H9 (cell line): ENCODE measurements at regions not wholly inside any gene's neighbourhood (a gene's known extent, or its start where the extent isn't known, plus 50 kb on each side); places are given as distances from the start of the nearest gene placed in this dataset.

Experiments used
- DNase-seq: peaks from one replicate; pipeline ENCODE4 v3.0.0-alpha.2; 2017
- H2AFZ ChIP-seq: one replicate; pipeline ENCODE4 v1.6.1; 2013; ENCODE audit warnings: mild to moderate bottlenecking, low read length, control low read depth, moderate library complexity
- H2AK5ac ChIP-seq: 2 replicates; pipeline ENCODE4 v1.6.1; 2013; ENCODE audit warnings: low read length, control low read depth, mixed read lengths; ENCODE audit not compliant: insufficient read length
- H2BK120ac ChIP-seq: one replicate; pipeline ENCODE4 v1.6.1; 2013; ENCODE audit warnings: low read depth, mild to moderate bottlenecking, low read length, control low read depth, inconsistent platforms; ENCODE audit not compliant: poor library complexity, severe bottlenecking
- H2BK12ac ChIP-seq: 2 replicates; pipeline ENCODE4 v1.6.1; 2013; ENCODE audit warnings: low read length, control low read depth, mixed read lengths, low read depth; ENCODE audit not compliant: insufficient read length
- H2BK15ac ChIP-seq: 2 replicates; pipeline ENCODE4 v1.6.1; 2013; ENCODE audit warnings: low read depth, low read length, control low read depth
- H2BK20ac ChIP-seq: one replicate; pipeline ENCODE4 v1.6.1; 2013; ENCODE audit warnings: low read depth, mild to moderate bottlenecking, low read length, control low read depth, inconsistent platforms; ENCODE audit not compliant: poor library complexity, severe bottlenecking
- H2BK5ac ChIP-seq: 2 replicates; pipeline ENCODE4 v1.6.1; 2013; ENCODE audit warnings: low read length, control low read depth, mixed read lengths; ENCODE audit not compliant: insufficient read length
- H3K14ac ChIP-seq: 2 replicates; pipeline ENCODE4 v1.6.1; 2013; ENCODE audit warnings: low read length, control low read depth; ENCODE audit not compliant: insufficient read depth
- H3K18ac ChIP-seq: 2 replicates; pipeline ENCODE4 v1.6.1; 2013; ENCODE audit warnings: low read depth, mild to moderate bottlenecking, mixed read lengths, low read length, control low read depth; ENCODE audit not compliant: insufficient read length
- H3K23ac ChIP-seq: 2 replicates; pipeline ENCODE4 v1.6.1; 2013; ENCODE audit warnings: low read length, control low read depth, mixed read lengths, low read depth; ENCODE audit not compliant: insufficient read length
- H3K23me2 ChIP-seq: 2 replicates; pipeline ENCODE4 v1.6.1; 2013; ENCODE audit warnings: low read depth, mild to moderate bottlenecking, mixed read lengths, low read length, control low read depth; ENCODE audit not compliant: insufficient read length, poor library complexity, severe bottlenecking
- H3K27ac ChIP-seq: 2 replicates; pipeline ENCODE4 v1.5.1; 2013; ENCODE audit warnings: low read length, control low read depth, mixed read lengths, low read depth; ENCODE audit not compliant: insufficient read length
- H3K27me3 ChIP-seq: 2 replicates; pipeline ENCODE4 v1.6.1; 2013; ENCODE audit warnings: low read length, control low read depth, inconsistent platforms; ENCODE audit not compliant: insufficient read depth
- H3K4ac ChIP-seq: 2 replicates; pipeline ENCODE4 v1.6.1; 2013; ENCODE audit warnings: low read depth, mild to moderate bottlenecking, control low read depth, inconsistent platforms, low read length, moderate library complexity
- H3K4me1 ChIP-seq: 2 replicates; pipeline ENCODE4 v1.6.1; 2013; ENCODE audit warnings: low read length, control low read depth, inconsistent platforms; ENCODE audit not compliant: insufficient read depth
- H3K4me2 ChIP-seq: 2 replicates; pipeline ENCODE4 v1.6.1; 2013; ENCODE audit warnings: low read length, control low read depth, mixed read lengths; ENCODE audit not compliant: insufficient read length, insufficient read depth
- H3K56ac ChIP-seq: 2 replicates; pipeline ENCODE4 v1.6.1; 2013; ENCODE audit warnings: low read depth, mild to moderate bottlenecking, mixed read lengths, low read length, control low read depth; ENCODE audit not compliant: insufficient read length
- H3K79me1 ChIP-seq: 2 replicates; pipeline ENCODE4 v1.6.1; 2013; ENCODE audit warnings: low read depth, mild to moderate bottlenecking, moderate library complexity, low read length, control low read depth, inconsistent platforms; ENCODE audit not compliant: insufficient read depth, poor library complexity, severe bottlenecking
- H3K79me2 ChIP-seq: 2 replicates; pipeline ENCODE4 v1.6.1; 2013; ENCODE audit warnings: low read length, control low read depth, inconsistent platforms; ENCODE audit not compliant: insufficient read depth
- H3K9ac ChIP-seq: 2 replicates; pipeline ENCODE4 v1.6.1; 2013; ENCODE audit warnings: low read length, control low read depth, mixed read lengths; ENCODE audit not compliant: insufficient read length; ENCODE audit errors: extremely low read depth
- H3K9me3 ChIP-seq: one replicate; pipeline ENCODE4 v1.6.1; 2013; ENCODE audit warnings: low read depth, low read length, inconsistent platforms; ENCODE audit not compliant: control insufficient read depth
- H3T11ph ChIP-seq: one replicate; pipeline ENCODE4 v1.6.1; 2013; ENCODE audit warnings: mild to moderate bottlenecking, low read length, control low read depth, inconsistent platforms
- H4K20me1 ChIP-seq: one replicate; pipeline ENCODE4 v1.6.1; 2013; ENCODE audit not compliant: control insufficient read depth, insufficient read length, insufficient read depth
- H4K5ac ChIP-seq: 2 replicates; pipeline ENCODE4 v1.6.1; 2013; ENCODE audit warnings: low read depth, mild to moderate bottlenecking, mixed read lengths, low read length, control low read depth; ENCODE audit not compliant: insufficient read length
- H4K8ac ChIP-seq: replicated peaks from 2 replicates; pipeline ENCODE4 v1.6.1; 2013; ENCODE audit warnings: low read length, control low read depth, mixed read lengths, low read depth; ENCODE audit not compliant: insufficient read length
- H4K91ac ChIP-seq: 2 replicates; pipeline ENCODE4 v1.6.1; 2013; ENCODE audit warnings: low read depth, mild to moderate bottlenecking, moderate library complexity, mixed read lengths, low read length, control low read depth; ENCODE audit not compliant: insufficient read length
- H3K27ac Mint-ChIP-seq, 3 experiments: 2 replicates in 2 of 3; 3 replicates in 1 of 3; pipeline ENCODE4 v1.8.0; 2020 to 2021; ENCODE audit warnings: mixed read lengths in 3 of 3, mild to moderate bottlenecking in 1 of 3, moderate library complexity in 1 of 3
- H3K27me3 Mint-ChIP-seq: 2 replicates; pipeline ENCODE4 v1.8.0; 2021; ENCODE audit warnings: low read depth, mild to moderate bottlenecking, moderate library complexity, mixed read lengths
- H3K36me3 Mint-ChIP-seq, 3 experiments: 2 replicates in 2 of 3; 3 replicates in 1 of 3; pipeline ENCODE4 v1.8.0; 2020 to 2021; ENCODE audit warnings: low read depth in 3 of 3, mixed read lengths in 3 of 3; ENCODE audit not compliant: insufficient read depth in 1 of 3
- H3K4me1 Mint-ChIP-seq, 2 experiments: 2 replicates each; pipeline ENCODE4 v1.8.0; 2020; ENCODE audit warnings: mixed read lengths in 2 of 2
- H3K4me3 Mint-ChIP-seq, 2 experiments: 2 replicates in 1 of 2; 3 replicates in 1 of 2; pipeline ENCODE4 v1.8.0; 2020 to 2021; ENCODE audit warnings: mild to moderate bottlenecking in 2 of 2, mixed read lengths in 2 of 2, moderate library complexity in 1 of 2
- H3K9me3 Mint-ChIP-seq, 2 experiments: 2 replicates in 1 of 2; 3 replicates in 1 of 2; pipeline ENCODE4 v1.8.0; 2020; ENCODE audit warnings: mild to moderate bottlenecking in 2 of 2, mixed read lengths in 2 of 2, moderate library complexity in 1 of 2
- CTCF ChIP-seq: fragments of 200-600 bp; sonication (generic); conservative IDR thresholded peaks from 3 replicates; pipeline ENCODE4 v1.8.0; 2021; ENCODE audit warnings: antibody characterized with exemption, mild to moderate bottlenecking
- WGBS: extraction: QIAGEN DNeasy Blood & Tissue Kit; methylation state at CpG from one replicate; pipeline ENCODE4 v1.1.7; 2013; ENCODE audit warnings: missing lambda C conversion rate, low lambda C conversion rate, mixed read lengths; ENCODE audit not compliant: insufficient read length; ENCODE audit errors: extremely low coverage; 5-methylcytosine and 5-hydroxymethylcytosine counted together

GRCh38 chr3:66703501-66703900 is 202.7 kb upstream of the LRIG1 start:
- H3K27ac Mint-ChIP-seq: no peak overlapping the region
- no peak overlapping the region for H3K4ac ChIP-seq
- no peak overlapping the region for H2BK5ac ChIP-seq

More at GRCh38 chr3:66703501-66703900, 202.7 kb upstream of the LRIG1 start:
- H3K36me3 Mint-ChIP-seq: no peaks in the 10 kb centered on the region; a peak in 1 of 7 replicates
- Histone ChIP-seq H3K23ac (no peak overlapping the region), H4K8ac (no peak overlapping the region), H3K56ac (no peak overlapping the region), H3K27ac (no peak overlapping the region), H3K14ac (no peak overlapping the region), H3K18ac (no peak overlapping the region), H3T11ph (no peak overlapping the region), H3K4me1 (no peaks in the 10 kb centered on the region), H3K79me2 (no peaks in the 10 kb centered on the region), H2AFZ (no peak overlapping the region), H2BK120ac (no peak overlapping the region), H3K27me3 (no peaks in the 10 kb centered on the region), H2BK12ac (no peak overlapping the region), H3K79me1 (no peaks in the 10 kb centered on the region), H2AK5ac (no peak overlapping the region), H3K9me3 (no peaks in the 10 kb centered on the region), H4K91ac (no peak overlapping the region), H3K23me2 (no peaks in the 10 kb centered on the region), H4K5ac (no peak overlapping the region), H3K9ac (no peak overlapping the region), H2BK20ac (no peak overlapping the region), H4K20me1 (no peaks in the 10 kb centered on the region), H2BK15ac (no peak overlapping the region), H3K4me2 (no peak overlapping the region)
- H3K4me3 Mint-ChIP-seq: no peak overlapping the region
- 0 out of 4 replicates have a peak, but pooled peaks cover 0 to 3% of the 10 kb centered on the region in 2 experiments for H3K4me1 Mint-ChIP-seq
- H3K9me3 Mint-ChIP-seq: no peaks in the 10 kb centered on the region
- no peak for TF ChIP-seq CTCF
- DNase-seq: no peak
- no CpG with 5 or more reads among the region's 2 CpGs for WGBS
- no peaks in the 10 kb centered on the region for H3K27me3 Mint-ChIP-seq
